Renal pelvis (tissue), 1 donor: ENCODE measurements at regions not wholly inside any gene's neighbourhood (a gene's known extent, or its start where the extent isn't known, plus 50 kb on each side); places are given as distances from the start of the nearest gene placed in this dataset.

ENCODE experiments used
- DNase-seq: peaks from one replicate; pipeline ENCODE4 v3.0.0-alpha.2; 2013

- DNase-seq, result no peak
Measured at GRCh38 chr9:82216435-82216834, 227.9 kb downstream of the SPATA31D1 start.

GRCh38 chr9:82223442-82223841 is 234.9 kb downstream of the SPATA31D1 start:
- DNase-seq, result no peak

GRCh38 chr9:82231411-82231810 is 242.8 kb downstream of the SPATA31D1 start:
- DNase-seq, result no peak

GRCh38 chr9:82234160-82234943 is 245.8 kb downstream of the SPATA31D1 start:
- no peak for DNase-seq

- DNase-seq, result no peak
Measured at GRCh38 chr9:82242285-82242963, 253.9 kb downstream of the SPATA31D1 start.

GRCh38 chr9:82247318-82247717 is 258.7 kb downstream of the SPATA31D1 start:
- DNase-seq, result no peak

GRCh38 chr9:82252116-82252515 is 263.5 kb downstream of the SPATA31D1 start:
- no peak for DNase-seq

GRCh38 chr9:82254646-82255367 is 266.2 kb downstream of the SPATA31D1 start:
- no peak for DNase-seq

- DNase-seq, result no peak
Measured at GRCh38 chr9:82255481-82256176, 267.1 kb downstream of the SPATA31D1 start.

- DNase-seq, result no peak
Measured at GRCh38 chr9:82260691-82261090, 272.1 kb downstream of the SPATA31D1 start.

GRCh38 chr9:82263619-82264018 is 275.0 kb downstream of the SPATA31D1 start:
- no peak for DNase-seq

- no peak for DNase-seq
Measured at GRCh38 chr9:82271106-82271561, 282.6 kb downstream of the SPATA31D1 start.

- DNase-seq, result no peak
Measured at GRCh38 chr9:82273121-82273520, 284.5 kb downstream of the SPATA31D1 start.

- DNase-seq, result peak; percentile 10
Measured at GRCh38 chr9:82275258-82275927, 286.8 kb downstream of the SPATA31D1 start.

- no peak for DNase-seq
Measured at GRCh38 chr9:82281066-82281465, 292.5 kb downstream of the SPATA31D1 start.

GRCh38 chr9:82284758-82285157 is 296.2 kb downstream of the SPATA31D1 start:
- no peak for DNase-seq

GRCh38 chr9:82295181-82295580 is 306.6 kb downstream of the SPATA31D1 start:
- no peak for DNase-seq

- DNase-seq, result no peak
Measured at GRCh38 chr9:82299870-82300269, 311.3 kb downstream of the SPATA31D1 start.

- no peak for DNase-seq
Measured at GRCh38 chr9:82302968-82303655, 314.5 kb downstream of the SPATA31D1 start.

- DNase-seq, result no peak
Measured at GRCh38 chr9:82308836-82309235, 320.3 kb downstream of the SPATA31D1 start.

- DNase-seq, result no peak
Measured at GRCh38 chr9:82313697-82314096, 325.1 kb downstream of the SPATA31D1 start.
